CMK (cell line): ENCODE measurements at regions not wholly inside any gene's neighbourhood (a gene's known extent, or its start where the extent isn't known, plus 50 kb on each side); places are given as distances from the start of the nearest gene placed in this dataset.

Source experiments
- DNase-seq: peaks from one replicate; pipeline ENCODE4 v3.0.0-alpha.2; 2010; ENCODE audit warnings: low read depth

DNA sequence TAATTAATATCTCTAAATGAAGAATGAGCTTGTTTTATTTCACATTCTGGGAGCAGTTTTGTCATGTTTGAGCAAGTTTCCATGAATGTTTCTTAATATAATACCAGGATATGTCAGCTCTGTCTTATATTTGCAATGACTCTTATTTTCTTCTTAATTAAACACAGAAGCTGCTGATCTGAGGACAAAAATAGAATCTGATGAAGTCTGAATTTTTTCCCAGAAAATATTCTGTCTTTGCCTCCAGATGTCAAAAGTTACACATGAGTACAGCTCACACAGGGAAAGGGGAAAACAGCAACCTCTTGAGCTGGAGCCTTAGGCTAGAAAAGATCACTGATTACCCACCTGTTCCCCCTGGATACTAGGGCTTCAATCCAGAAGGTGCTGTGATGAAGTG lies 606.6 kb upstream of the SYT4 start:
- DNase-seq: no peak

- no peak for DNase-seq
These were observed 609.1 kb upstream of the SYT4 start for GRCh38 chr18:43886341-43886740.

GRCh38 chr18:43887491-43887890 lies 610.2 kb upstream of the SYT4 start:
- DNase-seq: no peak

DNA sequence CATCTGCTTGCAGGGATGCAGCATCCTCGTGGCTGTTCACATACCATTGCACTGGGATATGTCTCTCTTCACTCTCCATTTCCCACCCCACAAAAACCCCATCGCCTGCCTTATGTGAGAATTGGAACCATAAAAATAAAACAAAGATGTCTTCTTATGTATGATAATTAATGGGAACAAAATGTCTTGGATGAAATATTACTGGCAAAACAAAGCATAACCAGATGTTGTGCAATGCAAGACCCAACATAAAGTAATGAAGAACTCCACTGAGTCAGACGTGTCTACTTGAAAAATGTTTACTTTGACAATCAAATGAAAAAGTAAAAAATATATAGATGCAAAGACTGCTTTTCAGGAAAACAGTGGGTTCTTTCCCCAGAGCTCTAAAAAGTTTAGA lies 611.3 kb upstream of the SYT4 start:
- no peak for DNase-seq

DNA sequence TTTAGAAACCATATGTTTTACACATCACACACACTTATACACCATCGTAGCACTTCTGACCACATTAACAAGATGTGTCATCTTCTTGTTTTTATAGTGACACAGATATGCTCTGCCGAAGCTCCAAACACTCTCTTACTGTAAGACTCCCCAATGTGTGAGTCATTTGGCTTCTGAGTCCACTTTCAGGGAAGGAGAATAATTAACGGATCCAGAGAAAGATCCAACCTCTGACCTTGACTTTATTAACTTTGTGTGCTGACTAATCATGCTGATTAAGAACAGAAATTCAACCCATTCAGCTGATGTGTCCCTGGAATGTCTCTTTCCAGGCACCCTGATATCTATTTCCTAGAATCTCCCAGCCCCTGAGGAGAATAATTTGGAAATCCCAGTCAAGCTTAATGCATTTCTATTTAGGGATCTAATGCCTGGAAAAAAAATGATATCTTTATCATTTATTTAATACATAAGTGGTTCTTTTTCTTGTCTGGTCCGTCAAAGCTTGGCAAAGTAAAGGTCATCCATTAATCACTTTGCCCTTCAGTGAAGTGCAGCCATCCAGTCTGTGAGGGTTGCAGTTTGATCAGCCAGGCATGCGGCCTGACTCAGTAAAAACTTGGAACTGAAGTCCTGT lies 615.8 kb upstream of the SYT4 start:
- DNase-seq: no peak

- DNase-seq: no peak
These were observed 627.0 kb upstream of the SYT4 start for GRCh38 chr18:43904209-43904837.

DNA sequence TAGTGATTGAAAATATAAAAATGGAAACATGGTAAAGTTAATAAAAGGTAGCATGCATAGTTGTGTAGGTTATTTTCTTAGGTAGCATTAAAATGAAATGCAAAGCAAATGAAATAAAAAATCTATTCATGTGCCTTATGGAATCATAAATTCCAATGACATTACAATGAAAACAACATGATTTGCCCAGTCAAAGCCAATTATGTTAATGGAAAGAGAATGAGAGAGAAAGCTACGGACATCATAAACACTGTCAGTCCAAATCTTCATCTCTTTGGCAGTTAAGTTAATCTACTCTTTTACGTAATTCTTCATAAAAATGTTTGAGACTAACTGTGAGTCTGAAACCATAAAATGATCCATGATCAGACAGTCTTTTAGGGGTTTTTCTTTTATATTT lies 636.7 kb upstream of the SYT4 start:
- no peak for DNase-seq

DNA sequence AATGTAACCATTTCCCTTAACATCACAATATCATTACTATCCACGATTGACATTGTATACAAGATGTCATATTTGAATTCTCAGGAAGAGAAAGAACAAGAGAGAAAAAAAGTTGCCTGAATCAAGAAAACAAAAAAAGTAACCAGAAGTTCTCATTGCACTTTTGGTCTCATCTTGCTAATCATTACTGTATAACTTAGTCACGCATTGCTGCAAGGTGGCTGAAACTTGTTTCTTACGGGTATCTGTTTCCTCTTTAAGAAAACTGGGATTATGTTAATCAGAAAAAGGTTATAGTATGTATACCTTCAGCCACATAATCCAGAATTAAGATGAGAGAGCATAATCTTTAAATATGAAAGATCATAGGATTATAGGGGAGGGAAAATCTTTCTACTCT lies 639.7 kb upstream of the SYT4 start:
- no peak for DNase-seq

DNA sequence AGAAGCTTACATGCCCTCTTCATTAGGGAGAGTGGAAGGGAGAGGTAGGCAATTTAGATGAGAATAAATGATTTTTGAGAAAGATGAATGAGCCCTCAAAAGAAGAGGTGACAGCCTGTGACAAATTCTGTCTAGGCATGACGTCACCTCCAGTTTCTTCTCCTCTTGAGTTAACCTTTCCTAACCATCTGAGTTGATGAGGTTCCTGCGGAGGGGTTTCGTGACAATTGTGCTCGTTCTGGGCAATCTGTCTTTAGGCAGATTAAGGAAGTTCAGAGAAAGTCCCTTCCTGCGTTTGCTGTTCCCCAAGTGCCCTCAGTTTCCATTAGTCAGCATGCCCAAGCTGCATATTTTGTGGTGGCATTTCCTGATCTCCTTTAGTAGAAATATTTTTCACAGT lies 640.2 kb upstream of the SYT4 start:
- no peak for DNase-seq

- no peak for DNase-seq
These were observed 642.3 kb upstream of the SYT4 start for GRCh38 chr18:43919551-43919950.

GRCh38 chr18:43931439-43931838 lies 654.1 kb upstream of the SYT4 start:
- no peak for DNase-seq

DNA sequence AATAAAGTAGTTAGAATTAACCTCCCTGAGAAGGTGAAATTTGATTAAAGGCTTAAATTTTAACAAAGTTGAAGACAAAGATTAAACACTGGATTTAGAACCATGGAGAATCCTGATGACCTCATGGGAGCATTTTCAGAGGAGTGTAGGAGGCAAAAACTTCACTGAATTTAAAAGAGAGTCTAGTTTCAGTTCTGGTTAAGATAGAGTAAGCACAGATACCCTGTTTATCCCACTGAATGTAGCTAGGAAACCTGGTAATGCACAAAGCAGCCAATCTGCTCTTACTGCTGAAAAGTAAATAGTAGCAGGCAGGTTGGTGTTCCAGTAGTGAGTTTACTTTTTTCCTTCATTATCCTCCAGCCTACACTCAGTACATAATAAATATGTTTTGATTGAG lies 654.9 kb upstream of the SYT4 start:
- no peak for DNase-seq

DNA sequence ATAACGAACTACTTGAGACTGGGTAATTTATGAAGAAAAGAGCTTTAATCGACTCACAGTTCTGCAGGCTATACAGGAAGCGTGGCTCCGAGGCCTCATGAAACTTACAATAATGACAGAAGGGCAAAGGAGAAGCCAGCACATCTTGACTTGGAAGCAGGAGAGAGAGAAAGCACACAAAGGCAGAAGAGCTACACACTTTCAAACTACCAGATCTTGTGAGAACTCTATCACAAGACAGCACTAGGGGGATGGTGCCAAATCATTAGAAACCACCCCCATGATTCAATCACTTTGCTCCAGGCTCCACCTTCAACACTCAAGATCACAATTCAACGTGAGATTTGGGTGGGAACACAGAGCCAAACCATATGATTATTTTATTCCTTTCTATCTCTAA lies 655.9 kb upstream of the SYT4 start:
- DNase-seq: no peak

DNA sequence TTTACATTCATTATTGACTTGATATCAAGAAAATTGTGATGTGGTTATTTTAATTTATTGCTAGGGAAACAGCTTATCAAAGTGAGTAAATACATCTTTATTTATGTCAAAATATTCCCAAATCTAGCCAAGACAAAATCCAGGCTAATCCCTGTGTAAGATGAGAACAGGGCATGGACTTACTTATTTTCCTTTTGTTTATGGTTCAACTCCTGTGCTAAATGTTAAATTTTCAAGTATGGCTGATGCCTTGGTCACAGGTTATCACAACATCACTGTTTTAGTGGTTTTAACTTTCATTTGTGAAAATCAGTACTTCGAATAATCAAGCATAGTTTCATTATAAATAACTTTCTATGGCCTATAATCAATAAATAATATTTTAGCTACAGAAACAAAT lies 657.0 kb upstream of the SYT4 start:
- DNase-seq: no peak

GRCh38 chr18:43934781-43935471 lies 657.6 kb upstream of the SYT4 start:
- DNase-seq: no peak

GRCh38 chr18:43936176-43936575 lies 658.9 kb upstream of the SYT4 start:
- DNase-seq: no peak

GRCh38 chr18:43949291-43949690 lies 672.0 kb upstream of the SYT4 start:
- DNase-seq: no peak

DNA sequence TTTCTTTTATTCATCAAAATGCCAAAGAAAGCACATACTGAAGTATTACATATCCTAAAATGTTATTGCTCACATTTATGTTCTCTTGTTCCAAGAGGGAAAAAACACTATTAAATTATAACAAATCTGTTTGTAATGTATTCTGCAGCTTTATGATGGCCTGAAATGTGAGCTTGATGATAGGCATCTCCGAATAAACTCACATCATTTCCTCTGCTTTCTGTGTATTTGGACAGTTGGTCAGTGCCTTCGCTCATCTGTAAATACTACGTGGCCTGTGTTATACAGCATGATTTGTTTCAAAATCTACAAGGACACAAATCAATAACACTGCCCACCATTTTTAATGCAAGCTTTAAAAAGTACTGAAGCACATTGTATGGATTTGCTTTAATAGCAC lies 672.8 kb upstream of the SYT4 start:
- DNase-seq: no peak

DNA sequence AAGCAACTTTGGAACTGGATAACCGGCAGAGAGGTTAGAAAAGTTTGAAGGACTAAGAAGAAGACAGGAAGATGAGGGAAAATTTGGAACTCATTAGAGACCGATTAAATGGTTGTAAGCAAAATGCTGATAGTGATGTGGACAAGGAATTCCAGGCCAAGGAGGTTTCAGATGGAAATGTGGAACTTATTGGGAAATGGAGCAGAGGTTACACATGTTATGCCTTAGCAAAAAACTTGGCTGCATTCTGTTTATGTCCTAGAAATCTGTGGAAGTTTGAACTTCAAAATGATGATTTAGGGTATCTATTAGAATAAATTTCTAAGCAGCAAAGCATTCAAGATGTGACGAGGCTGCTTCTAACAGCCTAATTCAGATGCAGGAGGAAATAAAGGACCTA lies 675.1 kb upstream of the SYT4 start:
- no peak for DNase-seq

DNA sequence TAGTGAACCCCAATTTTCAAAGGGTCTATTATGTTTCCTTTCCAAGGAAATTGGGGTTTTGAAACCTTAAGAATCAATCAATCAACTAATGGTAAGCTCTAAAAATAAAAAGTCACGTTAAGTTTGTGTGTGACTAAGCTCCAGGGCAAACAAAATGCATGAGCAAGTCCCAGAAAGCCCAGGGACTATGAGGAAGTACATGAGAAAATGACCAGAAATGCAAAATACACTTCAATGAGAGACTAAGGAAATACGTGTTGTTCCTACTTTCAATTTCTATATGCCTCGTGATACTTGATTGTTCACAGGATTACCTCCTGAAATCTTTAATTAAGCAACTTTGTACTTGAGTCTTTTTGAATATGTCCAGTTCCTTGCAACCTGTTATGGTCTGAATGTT lies 684.4 kb upstream of the SYT4 start:
- DNase-seq: no peak

DNA sequence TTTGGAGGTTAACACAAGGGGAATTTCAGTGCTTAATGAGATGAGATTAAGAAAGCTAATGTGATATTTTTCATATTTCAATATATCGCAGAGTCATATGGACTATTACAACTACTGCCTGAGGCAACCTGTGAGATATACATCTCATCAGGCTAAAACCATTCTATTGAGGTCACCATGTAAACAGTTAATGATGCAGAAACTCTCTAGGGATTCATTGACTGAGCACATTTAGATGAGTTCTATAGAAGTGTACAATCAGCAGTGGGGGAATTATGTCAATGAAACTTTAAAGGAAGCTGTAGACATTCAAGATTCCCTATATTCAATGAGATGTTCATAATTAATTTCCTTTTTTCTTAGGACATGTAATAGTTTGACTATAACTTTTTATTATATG lies 687.4 kb upstream of the SYT4 start:
- no peak for DNase-seq

- DNase-seq: no peak
These were observed 688.4 kb upstream of the SYT4 start for GRCh38 chr18:43965691-43966090.

DNA sequence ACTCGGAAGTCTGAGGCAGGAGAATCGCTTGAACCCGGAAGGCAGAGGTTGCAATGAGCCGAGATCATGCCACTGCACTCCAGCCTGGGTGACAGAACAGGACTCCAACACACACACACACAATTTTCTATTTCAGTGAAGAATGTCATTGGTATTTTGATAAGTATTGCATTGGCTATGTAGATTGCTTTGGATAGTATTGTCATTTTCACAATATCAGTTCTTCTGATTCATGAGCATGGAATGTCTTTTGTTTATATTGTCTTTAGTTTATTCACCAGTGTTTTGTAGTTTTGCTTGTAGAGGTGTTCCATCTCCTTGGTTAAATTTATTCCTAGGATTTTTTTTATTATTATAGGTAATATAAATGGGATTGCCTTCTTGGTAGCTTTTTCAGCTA lies 693.4 kb upstream of the SYT4 start:
- no peak for DNase-seq

GRCh38 chr18:43978174-43978573 lies 700.9 kb upstream of the SYT4 start:
- no peak for DNase-seq
